SHP77 (cell line): ENCODE measurements at regions not wholly inside any gene's neighbourhood (a gene's known extent, or its start where the extent isn't known, plus 50 kb on each side); places are given as distances from the start of the nearest gene placed in this dataset.

Source experiments
- DNase-seq, 2 experiments: peaks; one replicate each; lab custom pipeline; 2025; lab: John Stamatoyannopoulos, UW

DNA sequence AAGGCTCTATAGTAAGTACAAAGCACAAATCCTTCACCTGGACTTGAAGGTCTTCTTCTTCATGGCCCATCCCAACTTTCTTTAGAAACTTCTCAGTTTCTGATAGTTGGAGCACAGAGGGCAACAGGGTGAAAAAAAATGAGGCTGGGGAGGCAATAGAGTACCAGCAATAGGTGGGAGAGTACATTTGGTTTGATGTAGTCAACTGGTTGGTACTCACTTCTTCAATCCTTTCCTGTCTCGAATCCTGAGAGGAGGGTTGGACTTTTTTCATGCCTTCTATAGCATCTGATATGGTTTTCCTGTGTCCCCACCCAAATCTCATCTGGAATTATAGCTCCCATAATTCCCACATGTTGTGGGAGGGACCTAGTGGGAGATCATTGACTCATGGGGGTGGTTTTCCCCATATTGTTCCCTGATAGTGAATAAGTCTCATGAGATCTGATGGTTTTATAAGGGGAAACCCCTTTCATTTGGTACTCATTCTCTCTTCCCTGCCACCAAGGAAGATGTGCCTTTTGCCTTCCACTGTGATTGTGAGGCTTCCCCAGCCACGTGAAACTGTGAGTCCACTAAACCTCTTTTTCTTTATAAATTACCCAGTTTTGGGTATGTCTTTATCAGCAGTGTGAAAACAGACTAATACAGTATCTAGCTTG is 75.9 kb upstream of the LCLAT1 start:
- no peak for DNase-seq

DNA sequence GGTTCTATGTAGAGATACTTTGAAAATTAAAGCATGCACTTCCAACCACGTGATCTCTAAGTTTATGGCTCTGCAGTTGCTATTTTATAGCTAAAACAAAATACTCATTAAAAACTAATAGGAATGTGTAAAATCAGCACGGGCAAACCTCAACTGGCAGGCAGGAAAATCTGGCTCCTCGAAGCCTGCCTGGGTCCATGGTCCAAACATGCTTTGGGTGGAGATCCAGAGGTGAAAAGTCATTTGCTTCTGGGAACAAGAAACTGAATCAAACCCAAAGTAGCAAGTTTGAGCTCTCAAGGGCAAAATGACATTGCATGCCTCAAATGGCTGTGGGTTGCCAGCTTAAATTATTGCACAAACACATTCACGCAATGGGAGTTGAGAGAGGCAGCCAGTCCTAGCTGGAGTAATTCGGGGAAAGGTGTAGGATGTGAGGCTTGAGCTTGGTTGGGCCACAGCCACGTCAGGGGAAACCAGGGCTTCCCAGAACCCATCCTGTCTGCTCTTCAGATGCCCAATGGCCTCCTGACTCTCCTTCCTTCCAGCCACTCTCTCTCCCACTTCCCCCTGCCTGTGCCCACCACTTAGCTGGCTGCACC is 75.2 kb upstream of the LCLAT1 start:
- DNase-seq, result no peak

DNA sequence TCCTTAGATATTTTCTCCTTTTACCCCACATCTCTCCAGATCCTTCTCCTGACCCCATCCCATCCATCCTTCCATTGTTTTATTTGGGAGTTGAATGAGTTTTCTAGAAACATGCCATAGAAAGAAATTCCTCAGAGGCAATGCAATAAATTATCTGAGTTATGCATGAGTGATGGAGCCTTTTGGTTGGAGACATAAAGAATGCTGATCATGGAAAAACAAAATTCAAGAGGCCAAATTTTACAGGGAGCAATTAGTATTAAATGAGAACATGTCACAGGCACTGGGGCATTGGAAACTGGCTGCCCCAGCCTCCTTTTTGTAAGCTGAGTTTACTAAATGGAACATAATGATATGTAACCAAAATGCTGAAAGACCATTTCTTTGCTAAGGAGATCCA is 74.2 kb upstream of the LCLAT1 start:
- no peak for DNase-seq

DNA sequence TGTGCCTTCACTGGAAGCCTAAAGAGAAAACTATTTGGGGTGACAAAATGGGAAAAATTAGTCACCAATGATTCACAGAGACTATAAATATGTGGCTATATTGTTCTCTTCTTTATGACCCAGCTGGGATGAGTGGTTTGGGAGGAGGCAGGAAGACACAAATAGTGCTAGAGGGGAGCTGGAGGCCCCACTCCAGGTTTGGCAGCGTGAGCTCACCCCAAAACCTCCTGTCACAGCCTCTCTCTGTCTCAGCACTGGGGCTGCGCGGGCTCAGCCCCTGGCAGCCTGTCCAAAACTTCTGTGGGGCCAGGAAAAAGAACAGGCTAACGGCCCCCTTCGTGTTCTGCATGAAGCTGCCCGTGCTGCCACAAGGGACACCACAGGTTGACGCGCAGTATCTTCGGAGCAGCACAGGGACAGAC is 73.2 kb upstream of the LCLAT1 start:
- no peak for DNase-seq

DNA sequence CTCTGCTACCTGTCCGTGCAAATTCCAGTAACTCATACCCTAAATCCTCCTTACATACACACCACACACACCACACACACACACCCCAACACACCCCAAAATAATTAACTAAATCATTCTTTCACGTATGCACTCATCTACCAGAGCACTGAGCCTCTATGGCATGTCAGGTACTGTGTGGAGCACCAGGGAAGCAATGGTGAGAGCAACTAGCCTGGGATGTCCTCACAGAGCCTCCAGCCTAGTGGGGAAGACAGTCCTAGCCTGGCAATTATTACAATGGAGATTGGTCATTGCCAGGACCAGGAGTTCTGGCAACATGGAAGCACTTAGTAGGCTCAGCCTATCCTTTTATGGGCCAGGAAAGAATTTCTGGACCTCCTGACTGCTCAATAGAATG is 72.7 kb upstream of the LCLAT1 start:
- no peak for DNase-seq

DNA sequence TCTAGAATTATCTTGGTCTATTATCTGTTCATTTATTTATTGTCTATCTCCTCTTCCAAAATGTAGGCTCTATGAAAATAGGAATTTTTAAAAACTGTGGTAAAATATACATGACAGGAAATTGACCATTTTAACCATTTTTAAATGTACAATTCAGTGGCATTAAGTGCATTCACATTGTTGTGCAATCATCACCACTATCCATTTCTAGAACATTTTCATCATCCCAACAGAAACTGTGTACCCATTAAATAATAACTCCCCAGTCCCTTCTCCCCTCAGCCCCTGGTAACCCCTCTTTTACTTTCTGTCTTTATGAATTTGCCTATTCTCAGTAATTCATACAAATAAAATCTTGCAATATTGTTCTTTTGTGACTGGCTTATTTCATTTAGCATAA is 71.1 kb upstream of the LCLAT1 start:
- DNase-seq, result no peak

DNA sequence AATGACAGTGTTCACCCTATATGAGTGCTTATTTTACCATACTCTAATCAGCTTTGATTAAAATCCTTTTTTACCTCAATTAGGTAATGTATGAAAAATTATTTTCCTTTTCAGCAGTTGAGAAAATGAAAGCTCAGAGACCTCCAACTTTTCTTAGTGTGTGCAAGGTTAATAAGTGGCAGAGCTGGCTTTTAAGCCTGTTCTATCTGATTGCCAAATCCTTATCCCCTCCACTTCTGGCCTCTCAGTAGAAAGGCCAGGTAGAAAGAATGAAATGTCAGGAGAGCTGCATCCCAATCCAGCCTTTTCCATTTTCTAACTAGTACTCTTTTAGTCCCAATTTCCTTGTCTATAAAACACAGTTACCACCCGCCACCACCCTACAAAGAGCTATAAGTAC is 67.6 kb upstream of the LCLAT1 start:
- no peak for DNase-seq

DNA sequence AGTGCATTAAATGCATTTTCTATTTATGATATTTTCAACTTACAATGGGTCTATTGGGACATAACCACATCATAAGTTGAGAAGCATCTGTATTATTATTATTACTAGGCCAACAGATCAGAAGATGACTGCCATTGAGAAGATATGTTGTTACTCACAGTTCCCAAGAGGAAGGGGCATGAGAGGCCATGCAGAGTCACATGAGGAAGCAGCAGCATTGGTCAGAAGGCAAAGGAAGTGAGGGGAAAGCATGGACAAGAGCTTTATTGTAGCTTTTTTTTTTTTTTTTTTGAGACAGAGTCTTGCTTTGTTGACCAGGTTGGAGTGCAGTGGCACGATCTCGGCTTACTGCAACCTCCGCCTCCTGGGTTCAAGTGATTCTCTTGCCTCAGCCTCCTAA is 66.2 kb upstream of the LCLAT1 start:
- no peak for DNase-seq

DNA sequence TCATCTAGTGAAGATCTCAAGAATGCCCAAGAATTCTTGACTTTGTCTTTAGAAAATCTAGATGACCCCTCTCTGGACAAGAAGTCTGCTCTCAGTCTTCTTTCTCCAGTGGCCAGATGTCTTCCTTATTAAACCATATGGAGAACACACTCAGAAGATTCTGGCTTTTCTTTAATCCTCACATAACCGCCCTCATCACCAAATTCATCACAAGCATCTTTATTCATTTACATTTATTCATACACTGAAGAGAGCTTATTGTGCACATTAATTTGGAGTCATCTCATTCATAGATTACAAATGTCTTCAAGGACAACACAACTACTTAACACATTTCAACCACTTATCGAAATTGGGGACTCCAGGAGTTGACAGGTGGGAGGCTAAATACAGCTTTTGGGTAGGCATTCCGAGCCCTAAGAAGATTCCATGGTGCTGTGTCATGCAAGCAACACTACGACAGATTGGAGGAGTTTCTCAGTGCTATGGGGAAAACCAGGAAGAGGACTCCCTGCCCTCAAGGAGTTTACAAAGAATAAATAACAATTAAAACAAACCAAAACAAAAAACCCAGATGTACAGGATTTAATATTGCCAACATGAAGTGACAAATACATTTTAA is 64.8 kb upstream of the LCLAT1 start:
- no peak for DNase-seq

DNA sequence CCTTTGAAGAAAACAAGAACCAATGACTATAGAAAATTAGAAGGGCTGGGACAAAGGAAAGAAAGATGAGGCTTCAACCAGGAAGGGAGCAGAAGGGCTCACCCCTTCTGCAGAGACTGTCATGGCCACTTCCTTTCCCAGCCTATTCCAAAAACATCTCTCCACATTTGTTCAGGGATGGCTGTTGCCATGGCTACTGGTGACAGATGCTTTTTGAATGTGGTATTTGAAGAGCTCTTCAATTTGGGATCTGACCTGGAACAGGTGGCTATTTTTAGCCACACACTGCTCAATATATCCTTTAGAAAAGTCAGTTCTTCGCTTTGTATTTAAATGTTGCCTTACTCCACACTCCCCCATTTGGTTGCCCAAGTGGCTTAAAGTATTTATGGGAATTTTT is 64.1 kb upstream of the LCLAT1 start:
- DNase-seq, result peak; percentile 10 to 22

DNA sequence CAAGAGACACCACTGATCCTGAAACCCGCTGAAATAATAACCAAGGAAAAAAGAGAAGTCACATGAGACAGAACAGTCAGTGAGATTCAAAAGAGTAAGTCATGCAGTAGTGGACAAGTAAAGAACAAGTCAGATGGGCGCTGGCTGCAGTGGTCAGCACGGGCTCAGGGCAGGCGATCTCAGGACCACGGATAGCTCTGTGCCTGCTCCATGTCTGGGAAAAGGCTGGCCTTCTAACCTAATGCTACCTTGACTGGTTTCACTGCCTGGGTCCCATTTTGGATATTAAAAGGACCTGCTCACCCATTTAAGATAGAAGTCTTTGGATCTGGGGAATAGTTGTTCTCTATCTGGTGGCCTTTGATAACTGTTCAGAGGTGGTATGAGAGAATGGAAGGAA is 61.7 kb upstream of the LCLAT1 start:
- no peak for DNase-seq

DNA sequence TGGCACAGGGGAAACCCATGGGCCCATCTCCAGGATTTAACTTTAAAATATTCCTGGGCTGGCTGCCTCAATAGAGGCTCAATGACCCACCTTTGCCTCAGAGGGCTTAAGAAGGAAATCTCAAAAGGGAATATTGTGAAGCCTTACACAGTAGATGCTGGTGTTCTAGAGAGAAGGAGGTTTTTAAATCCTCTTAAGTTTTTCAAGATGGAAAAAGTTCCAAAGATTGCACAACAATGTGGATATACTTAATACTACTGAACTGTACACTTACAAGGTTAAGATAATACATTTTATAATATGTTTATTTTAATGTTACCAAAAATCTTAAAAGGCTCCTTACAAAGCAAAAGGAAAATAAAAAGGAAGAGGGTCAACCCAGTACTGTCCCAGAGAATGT is 54.9 kb upstream of the LCLAT1 start:
- DNase-seq, result no peak

DNA sequence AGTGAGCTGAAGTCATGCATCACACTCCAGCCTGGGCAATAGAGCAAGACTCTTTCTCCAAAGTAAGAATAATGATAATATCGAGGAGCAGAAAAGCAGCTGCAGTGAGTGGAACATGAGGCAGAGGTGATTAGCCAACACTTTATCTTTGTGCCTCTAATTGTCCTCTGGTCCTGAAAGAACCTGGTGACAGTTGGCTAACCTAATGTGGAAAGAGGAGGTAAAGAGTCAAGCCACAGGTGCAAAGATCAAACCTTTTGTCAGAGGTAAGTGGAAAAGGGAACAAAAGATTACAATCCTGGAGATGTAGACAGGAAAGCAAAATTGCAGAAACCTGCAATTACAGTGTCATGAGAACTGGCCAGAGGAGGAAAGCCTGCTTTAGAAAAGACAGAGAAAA is 53.5 kb upstream of the LCLAT1 start:
- DNase-seq, result no peak

DNA sequence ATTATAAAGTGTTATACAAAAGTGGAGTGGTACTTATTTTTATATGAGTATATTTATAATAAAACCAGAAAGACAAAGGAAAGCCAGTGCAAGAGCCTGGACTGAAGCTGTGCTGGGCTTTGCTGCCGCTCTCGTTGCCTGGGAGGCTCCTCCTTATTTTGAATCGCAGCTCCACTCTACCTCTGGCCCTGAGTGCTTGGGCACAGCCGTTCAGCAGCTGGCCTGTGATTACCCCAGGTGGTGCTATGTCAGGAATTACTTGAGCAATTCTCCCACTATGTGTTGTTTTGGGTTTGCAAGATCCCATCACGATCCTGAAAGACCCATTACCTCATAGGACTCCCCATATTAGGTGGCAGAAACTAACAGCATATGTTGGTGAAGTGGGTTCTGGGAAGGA is 53.0 kb upstream of the LCLAT1 start:
- peak in 1 of 2 experiments; percentile 5 for DNase-seq

DNA sequence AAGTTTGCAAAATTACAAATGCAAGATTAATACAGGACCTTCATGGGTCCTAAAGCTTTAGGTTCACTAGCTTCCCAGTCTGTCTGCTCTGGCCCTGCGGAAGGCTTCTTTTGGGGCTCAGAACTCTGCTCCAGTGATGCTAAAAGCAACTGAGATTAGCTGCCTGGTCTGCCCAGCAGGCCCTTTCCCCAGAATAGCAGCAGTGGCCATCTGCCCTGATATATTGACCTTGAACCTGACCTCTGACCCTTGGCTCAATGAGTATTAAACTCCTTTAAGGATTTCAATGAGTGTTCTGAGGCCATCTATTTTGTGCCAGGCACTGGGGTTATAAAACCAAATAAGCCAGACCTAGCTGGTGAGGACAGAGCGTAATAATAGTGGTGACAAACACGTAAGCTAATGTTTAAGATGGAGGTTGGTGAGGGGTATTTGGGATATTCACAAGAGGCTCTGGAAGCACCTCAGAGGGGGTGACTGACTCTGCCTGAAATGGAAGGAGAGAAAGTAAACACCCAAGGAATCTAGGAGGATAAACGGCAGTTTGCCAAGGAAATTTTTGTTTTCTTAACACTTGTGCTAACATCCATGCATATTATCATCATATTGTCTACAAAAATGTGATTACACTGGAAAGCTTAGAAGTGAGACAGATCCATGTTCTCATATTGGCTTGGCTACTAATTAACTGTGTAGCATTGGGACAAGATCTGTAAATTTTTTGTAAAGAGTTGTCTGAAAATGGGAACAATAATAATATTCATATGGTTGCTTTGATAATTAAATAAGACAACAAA is 50.4 kb upstream of the LCLAT1 start:
- DNase-seq, result no peak
